ENCODE measurements at regions not wholly inside any gene's neighbourhood (a gene's known extent, or its start where the extent isn't known, plus 50 kb on each side); places are given as distances from the start of the nearest gene placed in this dataset.

DNA sequence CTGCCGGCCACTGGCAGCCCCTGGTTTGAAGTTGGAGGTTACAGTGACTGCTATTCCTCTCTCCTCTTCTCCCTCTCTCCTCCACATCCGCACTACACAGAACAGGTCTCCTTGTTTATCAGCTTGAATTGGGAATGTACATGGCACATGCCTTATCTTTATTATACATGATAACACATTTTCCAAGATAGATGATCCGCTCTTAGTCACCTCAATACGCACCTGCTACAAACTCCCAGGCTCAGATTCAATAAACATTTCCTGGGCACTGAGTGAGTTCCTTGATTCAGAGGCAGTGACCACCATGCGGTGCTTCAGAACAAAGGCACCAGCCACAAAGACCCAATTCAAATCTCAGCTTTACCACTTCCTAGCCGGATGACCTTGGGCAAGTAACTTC lies 227.7 kb downstream of the TSHZ3 start:
- intact Hi-C loops (cut with micrococcal nuclease) = no loop called here

GRCh38 chr19:31120952-31121351 lies 228.3 kb downstream of the TSHZ3 start:
- intact Hi-C loops (cut with micrococcal nuclease) = no loop called here

- intact Hi-C loops (cut with micrococcal nuclease) = no loop called here
Measured at GRCh38 chr19:31119951-31120690, 229.1 kb downstream of the TSHZ3 start.

DNA sequence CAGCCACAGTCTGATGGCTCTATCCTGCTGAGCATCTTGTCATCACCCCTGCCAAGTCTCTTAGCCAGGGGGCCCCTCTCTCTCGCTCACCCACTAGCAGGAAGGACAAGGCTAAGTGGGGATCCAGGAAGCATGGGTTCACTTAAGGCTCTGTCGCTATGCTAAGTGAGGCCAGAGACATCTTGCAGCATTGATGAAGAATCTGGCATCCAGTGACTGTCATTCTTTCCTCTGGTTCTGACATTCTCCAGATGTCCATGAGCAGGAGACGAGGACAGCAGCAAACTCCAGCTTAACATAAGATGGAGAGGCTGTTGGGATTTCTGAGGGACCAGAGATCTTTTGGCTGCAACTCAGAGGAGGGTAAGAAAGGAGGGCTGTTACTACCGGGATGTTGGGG lies 230.2 kb downstream of the TSHZ3 start:
- intact Hi-C loops (cut with micrococcal nuclease) = no loop called here

DNA sequence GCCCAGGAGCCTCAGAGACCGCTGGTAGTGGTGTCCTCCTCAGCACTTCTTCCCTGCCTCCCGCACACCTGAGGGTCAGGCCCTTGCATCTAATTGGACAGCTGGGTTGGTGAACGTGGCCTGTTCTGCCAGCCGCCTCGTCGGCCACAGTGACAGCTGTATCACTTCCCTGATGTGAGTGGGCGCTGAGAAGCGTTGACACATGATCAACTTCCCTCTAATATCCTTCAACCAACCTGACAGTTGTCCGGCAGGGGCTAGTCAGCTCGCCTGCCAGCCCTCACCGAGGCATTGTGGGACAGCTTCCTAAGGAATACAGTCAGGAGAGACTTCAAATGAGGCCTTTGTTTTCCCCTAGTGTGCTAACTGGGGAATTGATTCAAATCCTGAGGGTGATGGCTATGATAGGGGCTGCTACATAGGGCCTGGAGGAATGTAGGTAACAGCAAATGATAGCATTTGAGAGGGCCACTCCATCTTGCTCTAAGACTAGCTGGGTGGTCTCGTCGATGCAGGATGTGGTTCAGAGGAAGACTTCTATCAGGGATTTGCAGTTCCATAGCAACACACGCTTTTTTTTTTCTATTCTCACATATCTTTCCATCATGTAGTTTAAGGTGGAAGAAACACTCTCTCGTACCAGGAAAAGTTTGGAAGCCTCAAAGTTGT lies 230.8 kb downstream of the TSHZ3 start:
- intact Hi-C loops (cut with micrococcal nuclease) = no loop called here

- intact Hi-C loops (cut with micrococcal nuclease) = no loop called here
Measured at GRCh38 chr19:31114585-31114984, 234.7 kb downstream of the TSHZ3 start.

- intact Hi-C loops (cut with micrococcal nuclease) = no loop called here
Measured at GRCh38 chr19:31113293-31113692, 235.9 kb downstream of the TSHZ3 start.

DNA sequence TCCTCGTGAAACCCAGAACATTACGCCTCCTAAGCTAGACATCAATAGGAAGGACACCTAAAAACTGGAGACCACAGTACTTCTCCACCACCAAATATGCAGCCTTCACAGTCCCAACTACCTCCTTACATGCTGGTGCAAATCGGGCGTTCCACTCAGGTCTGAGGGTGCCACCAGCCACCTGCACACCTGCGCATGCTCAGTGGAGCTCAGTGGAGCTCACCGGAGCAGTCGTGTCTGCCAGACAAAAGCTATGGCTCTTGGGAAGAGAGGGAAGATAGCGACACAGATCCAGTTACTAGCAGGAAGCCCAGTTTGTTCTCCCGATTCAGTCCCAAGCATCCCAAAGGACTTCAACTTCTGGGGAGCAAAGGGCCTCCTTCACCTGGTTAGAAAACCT lies 237.1 kb downstream of the TSHZ3 start:
- intact Hi-C loops (cut with micrococcal nuclease) = no loop called here

GRCh38 chr19:31111741-31112140 lies 237.5 kb downstream of the TSHZ3 start:
- intact Hi-C loops (cut with micrococcal nuclease) = no loop called here

GRCh38 chr19:31110336-31110735 lies 238.9 kb downstream of the TSHZ3 start:
- intact Hi-C loops (cut with micrococcal nuclease) = no loop called here

GRCh38 chr19:31109636-31110035 lies 239.6 kb downstream of the TSHZ3 start:
- intact Hi-C loops (cut with micrococcal nuclease) = no loop called here

DNA sequence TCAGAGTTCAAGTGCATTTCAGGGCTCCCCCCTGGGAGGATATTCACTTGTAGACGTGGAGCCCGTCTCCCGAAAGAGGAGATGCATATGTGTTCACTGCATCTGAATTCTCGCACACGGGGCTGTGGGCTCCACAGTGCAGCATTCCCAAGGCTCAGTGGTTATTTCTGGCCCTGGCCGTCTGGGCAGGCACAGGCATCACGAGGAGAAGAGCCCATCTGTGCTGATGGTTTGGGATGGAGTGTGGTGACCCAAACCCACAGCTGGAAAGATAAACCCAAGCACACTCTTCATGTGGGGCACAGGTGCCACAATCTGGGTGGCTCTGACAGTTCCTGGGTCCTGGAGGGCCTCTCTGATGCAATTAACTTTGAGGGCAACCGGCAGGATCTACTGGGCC lies 242.1 kb downstream of the TSHZ3 start:
- intact Hi-C loops (cut with micrococcal nuclease) = no loop called here

GRCh38 chr19:31105761-31106160 lies 243.5 kb downstream of the TSHZ3 start:
- intact Hi-C loops (cut with micrococcal nuclease) = no loop called here

DNA sequence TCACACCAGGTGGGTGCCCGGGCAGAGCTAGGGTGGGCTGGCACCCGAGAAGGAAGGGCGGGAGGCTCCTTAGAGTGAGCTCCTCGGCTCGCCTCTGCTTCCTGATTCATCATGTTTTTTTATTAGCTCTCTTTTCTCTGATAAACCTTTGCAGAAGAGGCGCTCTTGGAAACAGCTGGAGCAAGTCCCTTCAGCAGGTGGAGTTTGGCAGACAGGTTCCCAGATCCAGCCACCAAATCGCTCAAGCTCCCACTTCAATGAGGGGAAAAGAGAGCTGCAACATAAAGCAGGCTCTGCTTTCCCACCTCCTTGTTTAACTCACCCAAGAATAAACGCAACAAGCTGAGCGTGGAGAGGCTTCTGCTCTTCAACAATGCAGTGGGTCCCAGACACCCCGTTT lies 244.8 kb downstream of the TSHZ3 start:
- intact Hi-C loops (cut with micrococcal nuclease) = no loop called here

GRCh38 chr19:31103228-31103627 lies 246.0 kb downstream of the TSHZ3 start:
- intact Hi-C loops (cut with micrococcal nuclease) = no loop called here

DNA sequence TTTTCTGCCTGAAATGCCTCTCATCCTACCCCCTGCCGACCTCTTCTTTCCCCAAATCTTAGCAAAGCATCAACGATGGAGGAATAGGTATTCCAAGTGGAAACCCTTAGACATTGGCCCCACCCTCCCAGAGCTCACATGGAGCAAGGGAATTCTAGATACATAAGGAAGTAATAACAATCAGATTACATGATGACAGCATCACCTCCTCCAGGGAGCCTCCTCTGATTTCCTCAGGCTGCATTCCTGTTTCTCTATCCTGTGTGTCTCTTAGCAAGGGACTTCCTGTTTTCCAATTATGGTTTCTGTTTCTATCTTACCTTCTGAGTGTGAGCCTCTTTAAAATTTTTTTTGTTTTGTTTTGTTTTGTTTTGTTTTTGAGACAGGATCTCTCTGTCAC lies 246.6 kb downstream of the TSHZ3 start:
- intact Hi-C loops (cut with micrococcal nuclease) = no loop called here

DNA sequence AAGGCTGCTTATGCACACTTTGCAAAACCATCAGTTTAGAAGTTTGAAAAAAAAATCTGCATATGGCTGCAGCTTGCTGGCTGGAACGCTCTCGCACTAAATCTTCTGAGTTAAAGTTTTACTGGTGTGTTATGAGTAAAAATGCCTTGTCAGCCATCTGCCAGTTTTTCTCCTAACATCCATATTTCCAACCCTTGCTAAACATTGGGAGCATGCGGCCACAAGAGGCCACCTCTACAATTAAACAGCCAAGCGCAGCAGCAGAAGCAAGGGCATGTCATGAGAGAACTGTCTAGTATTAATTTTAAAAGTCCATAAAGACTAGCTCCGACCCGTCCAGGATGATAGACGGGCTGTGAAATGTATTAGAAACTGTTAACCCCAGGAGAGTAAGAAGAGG lies 248.3 kb downstream of the TSHZ3 start:
- intact Hi-C loops (cut with micrococcal nuclease) = no loop called here

GRCh38 chr19:31100206-31100590 lies 249.0 kb downstream of the TSHZ3 start:
- intact Hi-C loops (cut with micrococcal nuclease) = no loop called here

DNA sequence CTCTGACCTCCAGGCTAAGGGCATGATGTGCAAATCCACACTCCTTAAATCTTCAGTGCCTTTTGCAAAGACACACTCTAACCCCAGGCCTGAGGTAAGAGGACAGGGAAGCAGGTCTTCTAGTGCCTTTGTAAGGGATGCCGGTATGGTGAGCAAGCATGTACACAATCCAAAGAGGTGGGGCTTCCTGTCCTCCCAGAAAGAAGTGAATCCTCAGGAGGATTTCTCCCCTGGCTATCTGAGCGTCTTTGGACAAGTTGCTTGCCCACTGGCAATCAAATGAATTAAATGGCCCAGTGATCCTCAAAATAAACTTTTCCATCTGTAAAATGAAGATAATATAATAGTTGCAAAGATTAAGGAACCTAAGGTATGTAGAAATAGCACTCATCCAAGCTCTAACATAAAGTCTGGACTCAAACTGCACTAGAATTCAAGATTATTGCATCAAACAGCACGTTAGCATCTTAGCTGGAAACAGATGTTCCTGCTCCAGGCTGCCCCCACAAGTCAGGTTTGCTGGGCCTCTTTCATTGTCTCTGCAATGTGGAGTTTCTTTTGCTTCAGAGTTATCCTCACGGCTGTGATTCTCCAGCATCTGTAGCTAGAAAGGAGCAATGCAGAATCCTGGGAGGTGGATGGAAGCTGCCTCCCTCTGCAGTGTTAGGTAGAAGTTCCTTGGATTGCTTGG lies 249.6 kb downstream of the TSHZ3 start:
- intact Hi-C loops (cut with micrococcal nuclease) = no loop called here

GRCh38 chr19:31098836-31099235 lies 250.4 kb downstream of the TSHZ3 start:
- intact Hi-C loops (cut with micrococcal nuclease) = no loop called here

- intact Hi-C loops (cut with micrococcal nuclease) = no loop called here
Measured at GRCh38 chr19:31096935-31097545, 252.2 kb downstream of the TSHZ3 start.

All from T-helper 1 cell treated with Interleukin-12 subunit alpha and Interleukin-12 subunit beta and Interleukin-4 antibody, amounts not matched to agents 30 ng/mL and 1 ng/mL, for 36 hours (primary cell).